ENCODE measurements at regions not wholly inside any gene's neighbourhood (a gene's known extent, or its start where the extent isn't known, plus 50 kb on each side); places are given as distances from the start of the nearest gene placed in this dataset.
"Not testable (repeated sequence)": the region's sequence is repeated elsewhere in the genome, so short reads cannot be mapped to it uniquely, and the experiment has no call there.

GRCh38 chr6:144547409-144547808 is 262.3 kb downstream of the UTRN start:
- DNase-seq: no peak

- DNase-seq: no peak
Observed at GRCh38 chr6:144548536-144548935, 263.4 kb downstream of the UTRN start.

DNA sequence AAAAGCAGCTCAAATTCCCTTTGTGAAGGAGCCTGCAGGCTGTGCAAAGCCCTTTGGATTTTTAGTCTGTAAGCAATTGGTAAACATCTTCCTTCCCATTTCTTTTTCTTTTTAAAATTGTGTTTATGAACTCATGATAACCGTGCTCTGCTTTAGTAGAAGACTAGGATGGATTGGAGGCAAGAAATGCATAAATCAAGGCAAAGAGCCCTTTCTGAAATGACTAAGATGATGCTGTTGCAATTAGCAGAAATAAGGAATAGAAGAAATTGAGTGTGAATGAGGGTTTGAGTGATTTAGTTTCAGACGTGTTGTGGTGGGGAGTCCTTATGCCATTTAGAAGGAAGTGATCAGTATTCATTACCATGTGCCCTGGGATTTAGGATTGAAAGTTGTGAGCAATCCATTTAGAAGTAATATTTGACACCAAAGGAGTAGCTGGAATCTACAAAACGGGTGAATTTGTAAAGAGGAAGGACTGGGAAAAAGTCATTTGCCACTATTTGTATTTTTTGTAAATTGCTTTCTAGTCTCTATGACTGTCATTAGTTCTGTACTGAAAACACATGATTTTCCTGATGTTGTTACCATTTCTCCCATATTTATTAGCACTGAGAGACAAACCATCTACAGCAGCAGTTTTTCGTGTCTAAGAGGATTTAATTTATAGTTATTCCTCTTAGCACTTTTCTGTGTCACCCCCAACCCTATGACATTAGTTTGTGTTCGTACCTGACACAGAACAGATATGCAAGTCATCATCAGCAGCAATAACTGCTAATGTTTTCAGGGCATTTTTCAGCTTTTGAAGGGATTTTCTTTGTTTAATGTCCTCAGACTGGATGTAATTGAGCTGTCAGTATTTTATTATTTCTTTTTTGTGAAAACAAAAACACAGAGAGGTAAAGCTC is 265.0 kb downstream of the UTRN start:
- DNase-seq: no peak

DNA sequence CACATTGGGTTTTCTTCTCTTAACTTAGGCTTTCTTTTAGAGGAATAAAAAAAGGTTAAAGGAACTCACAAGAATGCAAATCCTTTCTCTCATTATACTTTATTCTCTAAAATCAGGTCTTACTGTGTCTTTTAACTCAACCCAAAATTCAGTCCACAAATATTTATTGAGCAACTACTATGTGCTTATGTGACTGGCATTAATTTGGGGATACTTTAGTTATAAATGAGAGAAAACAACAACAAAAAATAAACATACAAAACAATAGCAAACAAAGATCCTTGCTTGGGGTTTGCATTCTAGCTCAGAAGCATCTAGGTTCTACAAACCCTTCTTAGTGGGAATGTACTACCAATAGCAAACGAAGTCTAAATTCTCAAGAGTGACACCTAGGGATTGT is 266.2 kb downstream of the UTRN start:
- no peak for DNase-seq

GRCh38 chr6:144555066-144555465 is 269.9 kb downstream of the UTRN start:
- no peak for DNase-seq

- no peak for DNase-seq
Observed at GRCh38 chr6:144559865-144560593, 274.9 kb downstream of the UTRN start.

DNA sequence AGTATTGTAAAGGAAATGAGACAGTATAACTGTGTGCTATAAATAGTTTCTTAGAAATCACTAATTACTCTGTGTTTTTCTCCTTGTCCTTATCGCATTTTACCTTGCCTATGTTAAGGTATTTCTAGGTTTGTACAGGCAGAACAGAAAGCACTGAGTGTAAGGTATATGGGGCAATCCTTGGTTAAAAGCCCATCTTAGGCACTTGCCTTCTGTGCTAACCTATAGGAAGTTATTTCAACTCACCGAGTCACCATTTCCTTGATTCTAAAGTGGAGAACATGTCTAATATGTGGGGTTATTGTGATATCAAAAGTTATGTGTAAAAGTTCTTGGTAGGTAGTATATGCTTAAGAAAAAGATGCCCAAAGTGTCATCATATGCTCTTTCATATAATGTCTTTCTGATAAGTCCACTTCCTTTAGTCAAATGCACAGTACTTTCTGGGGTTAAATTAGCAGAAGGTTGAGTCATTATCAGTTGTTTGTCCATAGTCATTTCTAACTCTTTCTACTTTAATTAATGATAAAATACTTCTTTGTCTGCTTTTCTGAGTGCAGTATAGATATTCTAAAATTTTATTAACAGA is 276.4 kb downstream of the UTRN start:
- DNase-seq: no peak

DNA sequence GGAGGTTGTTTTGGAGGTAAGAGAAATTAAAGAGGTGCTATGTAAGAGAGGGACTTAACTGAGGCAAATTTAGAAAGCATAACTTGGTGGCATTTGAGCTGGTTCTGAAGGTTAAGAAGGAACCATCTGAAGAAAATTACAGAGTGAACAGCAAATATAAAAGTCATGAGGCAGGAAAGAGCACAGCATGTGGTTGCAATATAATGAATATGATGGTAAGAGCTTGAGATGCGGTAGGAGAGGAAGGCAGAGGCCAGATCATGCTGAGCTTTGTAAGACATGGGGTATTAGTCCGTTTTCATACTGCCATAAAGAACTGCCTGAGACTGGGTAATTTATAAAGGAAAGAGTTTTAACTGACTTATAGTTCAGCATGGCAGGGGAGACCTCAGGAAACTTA is 279.1 kb downstream of the UTRN start:
- DNase-seq: no peak

GRCh38 chr6:144566868-144567615 is 281.9 kb downstream of the UTRN start:
- no peak for DNase-seq

DNA sequence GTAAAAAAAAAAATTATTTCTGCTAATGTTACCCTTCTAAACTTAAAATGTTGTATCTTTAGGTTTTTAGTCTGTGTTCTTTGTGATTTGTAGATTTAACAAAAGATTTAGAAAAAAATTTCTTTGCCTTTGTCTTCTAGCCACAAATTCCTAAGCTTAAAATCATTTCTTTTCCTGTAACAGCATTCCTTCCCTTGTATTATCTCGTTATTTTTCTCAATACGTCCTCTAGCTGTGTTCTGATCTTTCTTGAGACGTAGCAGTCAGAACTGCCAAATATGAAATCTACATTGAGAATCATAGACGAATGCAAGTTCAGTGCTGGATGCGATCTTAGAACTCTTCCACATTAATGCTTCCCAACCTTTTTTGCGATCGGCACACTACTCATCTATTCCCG is 283.1 kb downstream of the UTRN start:
- no peak for DNase-seq

DNA sequence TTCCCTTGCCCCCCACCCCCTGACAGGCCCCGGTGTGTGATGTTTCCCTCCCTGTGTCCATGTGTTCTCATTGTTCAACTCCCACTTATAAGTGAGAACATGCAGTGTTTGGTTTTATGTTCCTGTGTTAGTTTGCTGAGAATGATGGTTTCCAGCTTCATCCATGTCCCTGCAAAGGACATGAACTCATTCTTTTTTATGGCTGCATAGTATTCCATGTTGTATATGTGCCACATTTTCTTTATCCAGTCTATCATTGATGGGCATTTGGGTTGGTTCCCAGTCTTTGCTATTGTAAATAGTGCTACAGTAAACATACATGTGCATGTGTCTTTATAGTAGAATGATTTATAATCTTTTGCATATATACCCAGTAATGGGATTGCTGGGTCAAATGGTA is 287.4 kb downstream of the UTRN start:
- not testable (repeated sequence) for DNase-seq

DNA sequence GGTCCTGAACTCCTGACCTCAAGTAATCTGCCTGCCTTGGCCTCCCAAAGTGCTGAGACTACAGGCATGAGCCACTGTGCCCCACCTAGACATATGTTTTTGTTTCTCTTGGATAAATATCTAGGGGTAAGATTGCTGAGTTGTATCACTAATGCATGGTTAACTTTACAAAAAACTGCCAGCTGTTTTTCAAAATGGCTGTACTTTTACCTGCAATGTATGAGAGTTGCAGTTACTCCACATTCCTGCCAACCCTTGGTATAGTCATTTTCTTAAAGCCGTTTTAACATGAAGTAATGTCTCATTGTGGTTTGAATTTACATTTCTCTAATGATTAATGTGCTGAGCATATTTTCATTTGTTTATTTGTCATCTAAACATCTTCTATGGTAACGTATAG is 289.7 kb downstream of the UTRN start:
- no peak for DNase-seq

DNA sequence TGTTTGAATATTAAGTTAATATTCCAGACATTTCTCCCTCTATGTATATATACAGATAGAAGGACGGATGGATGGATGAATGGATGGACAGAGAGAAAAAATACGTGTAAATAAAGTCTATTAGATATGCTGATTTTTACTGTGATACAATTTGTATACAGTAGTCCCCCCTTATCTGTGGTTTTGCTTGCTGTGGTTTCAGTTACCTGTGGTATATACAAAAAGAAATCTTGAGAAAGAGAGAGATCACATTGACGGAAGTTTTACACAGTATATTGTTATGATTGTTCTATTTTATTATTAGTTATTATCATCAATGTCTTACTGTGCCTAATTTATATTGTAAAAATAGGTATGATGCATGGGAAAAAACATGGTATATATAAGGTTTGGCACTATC is 290.2 kb downstream of the UTRN start:
- DNase-seq: no peak

GRCh38 chr6:144576871-144577270 is 291.7 kb downstream of the UTRN start:
- no peak for DNase-seq

DNA sequence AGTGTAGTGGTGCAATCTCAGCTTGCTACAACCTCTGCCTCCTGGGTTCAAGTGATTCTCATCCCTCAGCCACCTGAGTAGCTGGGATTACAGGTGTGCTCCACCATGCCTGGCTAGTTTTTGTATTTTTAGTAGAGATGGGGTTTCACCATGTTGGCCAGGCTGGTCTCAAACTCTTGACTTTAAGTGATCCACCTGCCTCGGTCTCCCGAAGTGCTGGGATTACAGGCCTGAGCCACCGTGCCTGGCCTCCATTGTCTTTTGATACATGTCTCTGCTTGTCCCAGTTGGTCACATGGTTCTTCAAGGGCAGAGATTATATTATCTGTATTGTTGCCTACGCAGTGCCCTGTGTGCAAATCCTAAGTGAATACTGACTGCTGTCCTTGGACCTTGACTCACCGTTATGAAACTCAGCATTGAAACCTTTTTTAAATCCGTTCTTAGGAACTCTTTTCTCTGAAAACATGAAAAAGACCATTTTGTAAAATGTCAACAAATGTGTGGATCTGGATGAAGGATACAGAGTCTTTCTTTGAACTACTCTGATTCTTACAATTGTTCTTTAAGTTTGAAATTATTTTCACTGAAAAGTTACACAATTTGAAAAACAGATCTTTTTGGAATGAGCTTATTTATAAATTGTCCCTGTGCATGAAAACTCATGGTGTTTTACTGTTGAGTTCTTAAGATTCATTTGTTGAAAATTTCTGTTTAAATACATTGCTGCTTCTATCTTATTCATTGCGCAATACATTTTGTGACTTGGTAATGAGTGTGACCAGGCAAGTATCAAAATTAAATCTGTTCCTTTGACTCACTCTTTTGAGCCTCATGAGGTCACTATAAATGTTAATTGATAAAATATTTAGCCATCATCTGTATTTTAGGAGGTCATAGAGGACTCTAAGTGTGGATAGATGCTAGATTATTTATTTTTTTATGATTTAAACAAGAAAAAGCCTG is 293.5 kb downstream of the UTRN start:
- no peak for DNase-seq

GRCh38 chr6:144580039-144580438 is 294.9 kb downstream of the UTRN start:
- no peak for DNase-seq

- no peak for DNase-seq
Observed at GRCh38 chr6:144580771-144581170, 295.6 kb downstream of the UTRN start.

- peak; percentile 22 for DNase-seq
Observed at GRCh38 chr6:144581812-144582537, 296.8 kb downstream of the UTRN start.

DNA sequence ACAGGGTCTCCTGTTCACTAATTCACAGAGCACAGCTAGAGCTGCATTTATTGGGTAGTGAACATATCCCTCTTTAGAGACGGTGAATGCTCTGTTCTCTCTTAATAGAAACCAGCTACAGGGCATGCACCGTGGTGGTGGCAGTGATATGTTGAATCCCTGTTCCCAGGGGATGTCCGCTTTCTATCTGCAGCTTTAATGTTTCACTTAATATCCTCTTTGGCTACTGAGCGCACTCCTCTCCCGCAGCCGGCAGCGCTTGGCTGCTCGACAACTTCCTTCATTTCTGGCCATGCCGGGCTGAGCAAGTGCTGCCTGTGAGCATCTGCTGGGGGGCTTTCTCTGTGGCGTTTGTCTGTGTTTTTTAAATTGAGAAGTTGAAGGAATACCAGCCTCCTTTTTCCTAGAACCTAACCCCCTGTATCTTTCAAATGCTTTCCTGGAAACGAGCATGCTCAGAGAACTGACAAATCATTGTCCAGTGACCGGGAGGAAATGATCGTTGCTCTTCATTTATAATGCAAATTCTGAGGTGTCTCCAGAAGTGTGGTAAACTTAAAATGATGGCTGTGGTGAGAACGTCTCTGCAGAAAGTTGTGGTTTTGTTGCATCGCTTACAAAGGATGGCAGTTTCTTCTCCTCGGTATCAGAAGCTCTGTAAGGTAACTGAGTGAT is 297.9 kb downstream of the UTRN start:
- DNase-seq: no peak

GRCh38 chr6:144583614-144583954 is 298.4 kb downstream of the UTRN start:
- no peak for DNase-seq
